ENCODE measurements at regions not wholly inside any gene's neighbourhood (a gene's known extent, or its start where the extent isn't known, plus 50 kb on each side); places are given as distances from the start of the nearest gene placed in this dataset.
"Not testable (repeated sequence)": the region's sequence is repeated elsewhere in the genome, so short reads cannot be mapped to it uniquely, and the experiment has no call there.

DNA sequence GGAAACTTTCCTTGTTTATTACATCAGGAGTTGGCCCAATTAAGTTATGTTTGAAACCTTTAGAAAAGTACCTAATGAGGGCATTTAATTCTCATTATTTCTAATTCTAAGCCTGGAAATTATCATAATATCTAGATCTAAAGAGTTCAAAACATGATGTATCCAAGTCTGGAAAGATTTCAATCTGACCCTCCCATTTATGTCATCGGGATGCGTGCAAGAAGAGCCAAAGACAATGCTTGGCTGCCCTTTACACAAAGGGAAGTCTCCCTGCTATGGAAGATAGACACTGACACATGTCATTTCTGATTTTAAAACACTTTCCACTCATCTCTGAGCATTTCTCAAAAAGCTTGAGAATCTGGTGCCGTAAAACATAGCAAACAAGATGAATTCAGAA is 222.4 kb downstream of the ANTXR2 start:
- Mint-ChIP-seq H3K36me3 (no peaks in the 10 kb centered on the region), H3K9me3 (no peaks in the 10 kb centered on the region)
- ATAC-seq, result no peak

DNA sequence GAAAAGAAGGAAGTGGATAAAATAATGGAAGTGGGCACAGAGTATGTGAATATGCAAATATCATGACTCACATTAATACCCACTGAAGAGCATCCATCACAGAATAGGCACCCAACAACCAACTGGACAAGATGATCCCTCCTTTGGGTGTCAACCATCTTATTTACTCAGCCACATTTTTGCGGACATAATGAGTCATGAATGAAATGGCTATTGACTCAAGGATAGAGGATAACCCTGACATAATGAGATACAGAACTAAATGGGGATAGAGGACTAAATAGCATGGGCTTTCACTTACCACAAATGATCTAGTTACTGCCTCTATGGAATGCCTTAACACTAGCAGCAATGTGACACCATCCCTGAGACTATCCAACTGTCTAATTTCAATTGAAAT is 224.7 kb downstream of the ANTXR2 start:
- DNase-seq (ENCODE audit: low spot score in 2 of 2) (no peak), ATAC-seq (no peak)
- H3K9me3 Mint-ChIP-seq, result peaks cover 9 to 14% of the 10 kb centered on the region in 2 donors
- no peak overlapping the region for H3K27ac Mint-ChIP-seq
- peaks cover 0 to 12% of the 10 kb centered on the region in 2 donors for H3K36me3 Mint-ChIP-seq

More for the DNA sequence above, 222.4 kb downstream of the ANTXR2 start:
- no peak for DNase-seq (ENCODE audit: low spot score in 2 of 2)
- no peak overlapping the region for H3K27ac Mint-ChIP-seq

DNA sequence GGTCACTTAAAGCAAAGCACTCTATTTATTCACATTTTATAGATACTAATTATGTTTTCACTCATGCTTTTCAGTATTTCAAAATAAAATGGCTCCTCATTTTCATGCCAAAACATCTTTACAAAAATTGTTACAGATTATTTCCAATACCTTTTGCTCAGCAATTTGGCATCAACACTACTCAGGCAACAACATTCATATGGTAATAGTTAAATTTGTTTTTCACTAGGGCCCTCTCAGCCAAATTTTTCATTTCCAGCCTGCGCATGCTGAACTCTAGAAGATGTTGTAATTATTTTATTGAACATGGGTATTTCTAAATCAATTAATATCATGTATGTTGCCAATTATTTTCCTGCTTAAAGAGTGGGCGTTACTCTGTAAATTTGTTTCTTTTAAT is 225.6 kb downstream of the ANTXR2 start:
- DNase-seq (ENCODE audit: low spot score in 2 of 2) (no peak), ATAC-seq (no peak)
- peaks cover 9 to 16% of the 10 kb centered on the region in 2 donors for H3K9me3 Mint-ChIP-seq
- no peak overlapping the region for H3K27ac Mint-ChIP-seq
- H3K36me3 Mint-ChIP-seq, result peaks cover 0 to 14% of the 10 kb centered on the region in 2 donors

- Mint-ChIP-seq H3K27ac (no peak overlapping the region), H3K36me3 (peaks cover 0 to 21% of the 10 kb centered on the region in 2 donors), H3K9me3 (peaks cover 17 to 30% of the 10 kb centered on the region in 2 donors)
- ATAC-seq (no peak), DNase-seq (ENCODE audit: low spot score in 2 of 2) (no peak)
These were observed 230.9 kb downstream of the ANTXR2 start for GRCh38 chr4:79842162-79842561.

DNA sequence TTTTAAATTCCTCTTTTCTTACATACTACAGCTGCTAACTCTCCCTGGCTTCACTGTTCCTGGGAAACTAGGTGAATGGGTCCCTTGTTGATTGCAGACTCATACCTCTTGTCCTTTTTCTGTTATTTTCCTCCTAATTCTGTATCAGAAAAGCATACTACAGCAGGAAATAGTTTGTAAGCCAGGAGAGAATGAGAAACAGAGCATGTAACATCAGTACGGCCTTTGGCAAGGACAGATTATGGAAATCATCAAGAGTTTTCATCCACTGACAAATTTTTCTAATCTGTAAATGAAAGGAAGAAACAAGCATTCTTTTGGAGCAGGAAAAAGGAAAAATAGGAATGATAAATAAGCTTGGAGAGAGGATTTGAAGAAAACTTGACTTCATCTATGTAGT is 239.2 kb downstream of the ANTXR2 start:
- DNase-seq (ENCODE audit: low spot score in 2 of 2) (no peak), ATAC-seq (no peak)
- Mint-ChIP-seq H3K27ac (no peak overlapping the region), H3K9me3 (peaks cover 13 to 16% of the 10 kb centered on the region in 2 donors), H3K36me3 (peaks cover 7 to 12% of the 10 kb centered on the region in 2 donors)

DNA sequence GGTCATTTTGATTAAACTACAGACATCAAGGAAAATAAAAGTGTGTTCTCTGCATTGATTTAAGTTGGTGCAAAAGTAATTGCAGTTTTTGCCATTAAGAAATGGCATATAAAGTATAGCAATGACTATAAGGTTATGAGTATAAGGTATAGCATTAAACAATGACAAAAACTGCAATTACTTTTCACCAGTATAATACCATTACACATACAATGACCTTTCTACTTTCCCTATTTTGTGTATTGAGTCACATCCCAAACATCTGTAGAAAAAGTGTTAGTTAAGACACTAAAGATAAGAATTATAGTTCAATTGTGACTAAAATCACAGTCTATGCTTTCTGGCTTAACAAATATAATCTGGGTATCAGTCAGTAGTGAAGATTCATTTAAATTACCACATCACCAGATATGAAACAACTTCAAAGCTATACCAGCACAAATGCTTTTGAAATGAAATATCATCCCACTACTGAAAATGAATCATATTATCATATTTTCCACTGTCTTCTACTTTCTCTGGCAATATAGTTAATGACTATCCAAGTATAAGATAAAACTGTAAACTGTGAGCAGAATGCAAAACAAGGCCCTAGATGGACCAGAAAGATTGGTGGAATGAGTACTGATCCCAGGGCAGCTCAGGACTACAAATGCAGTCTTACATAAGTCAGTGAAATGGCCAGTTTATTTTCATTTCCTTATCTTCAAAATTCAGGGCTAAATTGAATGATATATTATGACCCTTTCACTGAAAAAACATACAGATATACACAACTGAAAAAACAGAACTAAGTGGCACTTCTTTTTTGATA is 241.1 kb downstream of the ANTXR2 start:
- H3K36me3 Mint-ChIP-seq, result peaks cover 6 to 7% of the 10 kb centered on the region in 2 donors
- peak; percentile 90 to 95 for ATAC-seq
- no peak for DNase-seq (ENCODE audit: low spot score in 2 of 2)
- H3K27ac Mint-ChIP-seq, result no peak overlapping the region
- peaks cover 6 to 10% of the 10 kb centered on the region in 2 donors for H3K9me3 Mint-ChIP-seq

- Mint-ChIP-seq H3K9me3 (peaks cover 0 to 2% of the 10 kb centered on the region in 2 donors), H3K27ac (no peak overlapping the region), H3K36me3 (no peaks in the 10 kb centered on the region)
- ATAC-seq, result no peak
- no peak for DNase-seq (ENCODE audit: low spot score in 2 of 2)
These were observed 241.9 kb downstream of the ANTXR2 start for GRCh38 chr4:79831119-79831528.

DNA sequence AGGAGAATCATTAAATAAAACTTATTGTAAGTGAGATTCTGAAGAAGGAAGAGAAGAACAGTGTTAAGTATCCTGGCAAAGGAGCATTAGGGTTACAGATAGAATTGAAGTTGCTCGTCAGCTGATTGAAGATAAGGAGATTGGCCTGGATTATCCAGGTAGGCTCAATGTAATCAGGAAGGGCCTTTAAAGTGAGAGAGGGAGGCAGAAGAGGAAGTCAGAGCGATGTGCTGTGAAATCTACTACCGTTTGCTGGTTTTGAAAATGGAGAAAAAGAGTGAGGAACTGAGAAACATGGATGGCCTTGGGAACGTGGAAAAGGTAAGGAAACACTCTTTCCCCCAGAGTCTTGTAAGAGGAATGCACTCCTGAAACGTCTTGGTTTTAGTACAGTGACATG is 245.7 kb downstream of the ANTXR2 start:
- ATAC-seq (no peak), DNase-seq (ENCODE audit: low spot score in 2 of 2) (no peak)
- no peaks in the 10 kb centered on the region for H3K36me3 Mint-ChIP-seq
- no peak overlapping the region for H3K27ac Mint-ChIP-seq
- peaks cover 0 to 3% of the 10 kb centered on the region in 2 donors for H3K9me3 Mint-ChIP-seq

GRCh38 chr4:79823148-79823763 is 249.8 kb downstream of the ANTXR2 start:
- Mint-ChIP-seq H3K36me3 (no peaks in the 10 kb centered on the region), H3K27ac (no peak overlapping the region), H3K9me3 (peaks cover 0 to 3% of the 10 kb centered on the region in 2 donors)
- ATAC-seq (no peak), DNase-seq (ENCODE audit: low spot score in 2 of 2) (no peak)

DNA sequence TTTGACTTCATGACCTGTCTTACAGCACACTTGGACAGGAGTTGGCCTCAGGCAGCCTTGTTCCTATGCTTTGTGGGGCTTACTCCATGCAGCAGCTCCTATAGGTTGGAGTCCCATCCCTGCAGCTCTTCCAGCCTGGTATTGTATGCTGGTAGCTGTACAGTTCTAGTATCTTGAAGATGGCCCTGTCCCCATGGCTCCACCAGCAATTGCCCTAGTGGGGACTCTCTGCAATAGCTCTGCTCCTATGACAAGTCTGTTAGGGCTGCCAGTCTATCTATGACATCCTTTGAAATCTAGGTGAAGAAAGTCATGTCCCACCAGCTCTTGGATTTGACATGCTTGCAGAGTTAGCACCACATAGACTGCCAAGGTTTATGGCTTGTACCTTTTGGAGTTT is 252.6 kb downstream of the ANTXR2 start:
- no peak for ATAC-seq
- Mint-ChIP-seq H3K27ac (no peak overlapping the region), H3K9me3 (peaks cover 0 to 12% of the 10 kb centered on the region in 2 donors), H3K36me3 (no peaks in the 10 kb centered on the region)
- DNase-seq (ENCODE audit: low spot score in 2 of 2), result no peak

DNA sequence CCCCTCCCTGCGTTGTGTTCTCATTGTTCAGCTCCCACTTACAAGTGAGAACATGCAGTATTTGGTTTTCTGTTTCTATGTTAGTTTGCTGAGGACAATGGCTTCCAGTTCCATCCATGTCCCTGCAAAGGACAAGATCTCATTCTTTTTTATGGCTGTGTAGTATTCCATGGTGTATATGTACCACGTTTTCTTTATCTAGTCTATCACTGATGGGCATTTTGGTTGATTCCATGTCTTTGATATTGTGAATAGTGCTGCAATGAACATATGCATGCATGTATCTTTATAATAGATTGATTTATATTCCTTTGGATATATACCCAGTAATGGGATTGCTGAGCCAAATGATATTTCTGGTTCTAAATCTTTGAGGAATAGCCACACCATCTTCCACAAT is 265.1 kb downstream of the ANTXR2 start:
- peaks cover 0 to 11% of the 10 kb centered on the region in 2 donors for H3K9me3 Mint-ChIP-seq
- not testable (repeated sequence) for H3K27ac Mint-ChIP-seq; H3K36me3 Mint-ChIP-seq; ATAC-seq; DNase-seq (ENCODE audit: low spot score in 2 of 2)

DNA sequence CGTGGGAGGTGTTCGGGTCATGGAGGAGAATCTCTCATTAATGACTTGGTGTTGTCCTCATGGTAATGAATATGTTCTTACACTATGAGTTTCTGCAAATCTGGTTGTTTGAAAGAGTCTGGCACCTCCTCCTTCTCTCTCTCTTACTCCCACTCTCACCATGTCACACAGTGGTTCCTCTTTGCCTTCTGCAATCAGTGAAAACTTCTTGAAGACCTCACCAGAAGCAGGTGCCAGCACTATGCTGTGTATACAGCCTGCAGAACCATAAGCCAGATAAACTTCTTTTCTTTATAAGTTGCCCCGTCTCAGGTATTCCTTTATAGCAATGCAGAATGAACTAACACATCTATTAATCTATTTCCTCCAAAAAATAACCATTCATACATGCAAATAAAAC is 275.0 kb downstream of the ANTXR2 start:
- ATAC-seq, result no peak
- Mint-ChIP-seq H3K36me3 (no peaks in the 10 kb centered on the region), H3K27ac (no peak overlapping the region), H3K9me3 (peaks cover 0 to 4% of the 10 kb centered on the region in 2 donors)
- DNase-seq (ENCODE audit: low spot score in 2 of 2), result no peak

DNA sequence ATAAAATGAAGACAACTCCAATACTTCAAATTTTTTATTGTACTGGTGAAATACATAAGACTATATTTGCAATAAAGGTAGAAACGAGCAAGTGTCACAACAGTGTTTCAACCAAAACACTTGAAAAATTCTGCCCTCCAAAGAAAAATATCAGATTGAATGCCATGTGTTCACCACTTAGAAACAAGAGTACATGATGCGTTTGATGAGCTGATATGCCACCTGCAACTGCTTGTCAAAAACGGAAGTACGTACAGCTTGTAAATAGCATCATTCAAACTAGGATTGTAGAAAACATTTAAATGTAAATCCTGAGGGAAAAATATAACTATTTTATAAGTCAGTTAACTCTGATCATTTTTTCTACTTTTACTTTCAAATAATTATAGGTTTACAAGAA is 276.1 kb downstream of the ANTXR2 start:
- H3K27ac Mint-ChIP-seq, result no peak overlapping the region
- no peaks in the 10 kb centered on the region for H3K36me3 Mint-ChIP-seq
- H3K9me3 Mint-ChIP-seq, result peaks cover 0 to 4% of the 10 kb centered on the region in 2 donors
- DNase-seq (ENCODE audit: low spot score in 2 of 2), result no peak
- ATAC-seq, result no peak

DNA sequence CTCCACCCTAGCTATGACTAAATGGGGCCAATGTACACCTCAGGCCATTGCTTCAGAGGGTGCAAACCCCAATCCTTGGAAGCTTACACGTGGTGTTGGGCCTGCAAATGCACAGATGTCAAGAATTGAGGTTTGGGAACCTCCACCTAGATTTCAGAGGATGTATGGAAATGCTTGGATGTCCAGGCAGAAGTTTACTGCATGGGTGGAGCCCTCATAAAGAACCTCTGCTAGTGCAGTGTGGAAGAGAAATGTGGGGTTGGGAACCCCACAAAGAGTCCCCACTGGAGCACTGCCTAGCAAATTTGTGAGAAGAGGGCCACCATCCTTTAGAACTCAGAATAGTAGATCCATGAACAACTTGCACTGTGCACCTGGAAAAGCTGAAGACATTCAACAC is 284.1 kb downstream of the ANTXR2 start:
- ATAC-seq, result no peak
- Mint-ChIP-seq H3K9me3 (peaks cover 18 to 22% of the 10 kb centered on the region in 2 donors), H3K27ac (no peak overlapping the region), H3K36me3 (peaks cover 10 to 12% of the 10 kb centered on the region in 2 donors)
- no peak for DNase-seq (ENCODE audit: low spot score in 2 of 2)

GRCh38 chr4:79780129-79780528 is 292.9 kb downstream of the ANTXR2 start:
- no peak overlapping the region for H3K27ac Mint-ChIP-seq
- DNase-seq (ENCODE audit: low spot score in 2 of 2) (no peak), ATAC-seq (no peak)
- peaks cover 11% of the 10 kb centered on the region in 2 donors for H3K9me3 Mint-ChIP-seq
- H3K36me3 Mint-ChIP-seq, result no peaks in the 10 kb centered on the region

DNA sequence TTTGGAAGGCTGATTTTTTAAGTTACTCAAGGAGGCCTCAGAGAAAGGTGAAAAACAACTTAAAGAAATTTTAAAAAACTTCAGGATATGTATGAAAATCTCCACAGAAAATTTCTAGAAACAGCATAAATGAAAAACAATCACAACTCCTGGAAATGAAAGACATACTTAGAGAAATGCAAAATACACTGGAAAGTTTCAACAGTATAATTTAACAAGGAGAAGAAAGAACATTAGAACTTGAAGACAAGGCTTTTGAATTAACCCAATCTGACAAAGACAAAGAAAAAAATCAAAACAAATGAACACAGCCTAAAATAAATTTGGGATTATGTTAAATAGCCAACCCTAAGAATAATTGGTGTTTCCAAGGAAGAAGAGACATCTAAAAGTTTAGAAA is 300.5 kb downstream of the ANTXR2 start:
- H3K9me3 Mint-ChIP-seq, result peaks cover 35 to 40% of the 10 kb centered on the region in 2 donors
- DNase-seq (ENCODE audit: low spot score in 2 of 2) (no peak), ATAC-seq (no peak)
- H3K36me3 Mint-ChIP-seq, result peaks cover 0 to 23% of the 10 kb centered on the region in 2 donors
- H3K27ac Mint-ChIP-seq, result no peak overlapping the region

DNA sequence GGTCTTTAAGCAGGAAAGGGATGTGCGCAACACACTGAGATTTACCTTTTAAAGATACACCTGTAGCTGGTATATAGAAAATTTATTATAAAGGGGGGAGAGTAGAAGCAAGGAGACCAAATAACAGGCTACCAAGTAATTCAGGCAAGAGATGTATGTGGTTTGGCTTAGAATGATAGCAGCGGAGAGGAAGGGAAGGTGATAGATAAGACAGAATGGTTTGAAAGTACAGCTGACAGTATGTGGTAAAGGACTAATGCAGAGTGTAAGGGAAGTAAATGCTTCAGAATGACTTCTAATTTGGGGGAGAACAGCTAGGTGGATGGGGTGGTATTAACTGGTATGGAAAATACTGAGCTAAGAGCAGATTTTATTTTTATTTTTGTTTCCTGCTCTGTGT is 308.9 kb downstream of the ANTXR2 start:
- H3K36me3 Mint-ChIP-seq, result no peaks in the 10 kb centered on the region
- H3K27ac Mint-ChIP-seq, result no peak overlapping the region
- peaks cover 3 to 5% of the 10 kb centered on the region in 2 donors for H3K9me3 Mint-ChIP-seq
- ATAC-seq (no peak), DNase-seq (ENCODE audit: low spot score in 2 of 2) (no peak)
